Activated T-cell treated with anti-CD3 and anti-CD28 coated beads for 48 hours (primary cell): ENCODE measurements at regions not wholly inside any gene's neighbourhood (a gene's known extent, or its start where the extent isn't known, plus 50 kb on each side); places are given as distances from the start of the nearest gene placed in this dataset.

Source experiments
- DNase-seq: peaks from one replicate; pipeline ENCODE4 v3.0.0-alpha.2; 2020; ENCODE audit warnings: low read depth

- DNase-seq: no peak
Observed at GRCh38 chr16:8519179-8519578, 71.1 kb downstream of the TMEM114 start.

DNA sequence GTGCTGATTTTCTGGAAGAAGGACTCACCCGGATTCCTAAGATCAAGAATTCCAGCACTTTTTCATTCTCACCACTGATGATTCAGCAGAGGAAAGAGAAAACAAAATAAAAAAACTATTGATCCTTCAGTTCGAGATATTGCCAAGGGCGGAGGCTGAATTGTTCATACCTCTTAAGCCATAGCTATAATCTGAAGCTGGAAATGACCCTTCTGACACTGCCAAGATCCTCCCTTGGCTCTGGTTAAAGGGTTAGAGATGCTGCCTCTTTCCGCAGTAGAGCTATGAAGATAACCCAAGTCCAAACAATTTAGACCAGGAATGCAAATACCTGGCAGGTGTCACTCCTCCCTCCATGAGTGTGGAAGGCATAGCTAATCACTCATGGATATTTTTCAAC, 73.0 kb downstream of the TMEM114 start:
- DNase-seq: no peak

DNA sequence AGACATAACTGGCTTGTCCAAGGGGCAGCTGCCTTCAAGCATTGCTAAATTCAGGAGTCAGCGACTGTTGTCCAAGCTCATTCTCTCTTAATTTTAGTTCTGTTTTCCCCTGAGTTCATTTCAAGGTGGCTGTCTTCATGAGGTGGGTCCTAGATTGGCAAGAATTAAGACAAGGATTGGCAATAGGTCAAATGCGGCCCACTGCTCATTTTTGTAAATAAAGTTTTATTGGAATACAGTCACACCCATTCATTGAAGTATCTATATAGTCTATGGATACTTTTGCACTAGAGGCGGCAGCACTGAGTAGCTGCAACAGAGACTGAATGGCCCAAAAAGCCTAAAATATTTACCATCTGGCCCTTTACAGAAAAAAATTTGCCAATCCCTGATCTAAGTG, 73.8 kb downstream of the TMEM114 start:
- no peak for DNase-seq

DNA sequence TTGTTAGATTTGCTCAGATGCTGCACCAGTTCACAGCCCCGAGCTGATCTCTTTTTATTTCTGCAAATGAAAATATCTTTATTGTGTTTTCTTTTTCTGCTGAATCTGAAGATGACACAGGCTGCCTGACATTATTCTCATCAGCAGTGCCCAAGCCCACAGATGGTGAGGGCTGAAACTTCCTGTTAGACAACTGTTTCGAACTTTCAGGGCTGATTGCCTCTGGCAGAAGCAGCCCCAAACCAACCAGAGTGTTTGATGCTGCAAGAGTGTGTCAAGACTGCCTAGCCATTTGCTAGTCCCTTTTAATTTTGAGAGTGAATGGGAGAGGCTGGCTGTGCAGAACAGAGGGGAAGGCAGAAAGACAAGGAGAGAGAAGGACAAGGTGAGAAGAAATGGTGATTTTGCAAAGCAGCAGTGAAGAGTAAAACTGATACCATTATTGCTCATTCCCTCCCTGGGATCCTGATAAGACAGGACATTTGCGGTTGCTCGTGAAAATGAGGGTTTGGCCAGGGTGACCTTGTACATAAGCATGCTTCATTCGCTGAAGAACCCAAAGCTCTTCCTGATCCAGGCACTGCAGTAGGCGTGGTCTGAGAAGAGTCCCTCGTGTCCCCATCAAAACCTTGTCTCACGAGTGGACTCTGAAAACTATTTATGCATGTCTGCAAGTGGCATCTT, 77.2 kb downstream of the TMEM114 start:
- DNase-seq: no peak

GRCh38 chr16:8511464-8511863, 78.8 kb downstream of the TMEM114 start:
- DNase-seq: no peak

DNA sequence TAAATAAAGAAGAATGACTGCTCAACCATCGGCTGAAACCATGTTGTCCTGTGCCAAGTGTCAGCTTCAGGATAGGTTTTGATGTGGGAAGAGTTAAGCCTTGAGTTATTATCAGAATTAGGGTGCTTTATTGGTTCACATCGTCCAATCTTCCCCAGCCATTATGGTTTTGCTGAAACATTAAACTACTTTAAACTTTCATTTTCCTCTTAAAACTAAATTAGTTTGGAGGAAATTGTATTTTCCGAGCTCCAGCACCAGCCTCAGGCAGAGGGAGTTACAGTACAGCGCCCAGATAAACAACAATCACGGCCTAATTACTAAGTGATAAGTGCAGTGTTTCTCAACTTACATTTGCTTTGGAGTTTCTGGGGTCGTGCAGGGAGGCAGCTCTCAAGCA, 80.2 kb downstream of the TMEM114 start:
- DNase-seq: no peak

GRCh38 chr16:8505327-8505991, 84.9 kb downstream of the TMEM114 start:
- DNase-seq: no peak

DNA sequence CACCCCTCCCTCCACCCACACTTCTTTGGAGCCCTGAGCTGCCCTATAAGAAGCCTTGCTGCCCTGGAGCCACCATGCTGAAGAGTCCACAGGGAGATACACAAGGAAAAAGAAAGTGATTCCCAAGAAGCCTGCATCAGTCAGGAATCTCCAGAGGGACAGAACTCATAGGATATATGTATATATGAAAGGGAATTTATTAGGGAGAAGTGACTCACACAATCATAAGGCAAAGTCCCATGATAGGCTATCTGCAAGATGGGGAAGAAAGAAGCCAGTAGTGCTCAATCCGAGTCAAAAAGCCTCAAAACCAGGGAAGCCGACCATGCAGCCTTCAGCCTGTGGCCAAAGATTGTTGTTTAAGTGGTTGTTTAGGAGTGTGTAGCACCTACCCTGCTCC, 87.9 kb downstream of the TMEM114 start:
- DNase-seq: no peak

- no peak for DNase-seq
Observed at GRCh38 chr16:8500351-8500750, 90.0 kb downstream of the TMEM114 start.

GRCh38 chr16:8496364-8496763, 93.9 kb downstream of the TMEM114 start:
- no peak for DNase-seq

GRCh38 chr16:8493972-8494371, 96.3 kb downstream of the TMEM114 start:
- DNase-seq: no peak

GRCh38 chr16:8492690-8493089, 97.6 kb downstream of the TMEM114 start:
- no peak for DNase-seq

- DNase-seq: no peak
Observed at GRCh38 chr16:8489580-8489979, 100.7 kb downstream of the TMEM114 start.

DNA sequence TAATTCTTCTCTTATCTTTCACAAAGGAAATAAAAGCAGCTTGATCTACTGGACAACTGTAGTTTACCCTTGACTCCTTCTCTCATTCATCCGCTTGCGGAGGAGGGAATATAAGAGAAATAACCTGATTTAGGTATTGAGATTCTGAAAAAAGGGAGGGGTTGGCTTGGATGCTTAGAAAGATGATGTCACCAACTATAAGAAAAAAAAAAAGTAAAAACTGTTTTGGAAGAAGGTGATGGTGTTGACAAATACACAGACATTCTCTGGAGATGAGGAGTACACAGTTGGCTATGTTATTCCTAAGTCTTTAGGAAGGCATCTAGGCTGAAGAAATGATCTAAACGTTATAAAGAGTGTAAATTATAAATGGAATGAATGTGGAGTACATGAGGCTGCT, 103.3 kb downstream of the TMEM114 start:
- no peak for DNase-seq

DNA sequence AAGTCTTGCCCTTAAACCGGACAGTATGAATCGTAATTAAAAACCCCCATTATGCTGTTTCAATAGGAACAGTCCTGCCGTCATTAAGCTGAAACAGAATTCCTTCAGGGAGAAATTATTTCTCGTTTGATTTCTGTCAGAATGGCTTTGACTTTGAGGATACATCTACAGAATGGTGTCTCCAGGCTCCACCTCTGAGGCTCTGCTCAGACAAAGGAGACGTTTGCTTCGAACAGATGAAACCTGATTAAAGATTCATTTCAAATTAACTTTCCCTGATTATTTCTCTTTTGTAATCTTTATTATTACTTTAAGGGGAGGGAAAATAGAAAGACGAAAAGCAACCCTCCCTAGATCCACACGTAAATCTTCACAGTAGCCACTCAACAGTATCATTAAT, 106.9 kb downstream of the TMEM114 start:
- DNase-seq: no peak

DNA sequence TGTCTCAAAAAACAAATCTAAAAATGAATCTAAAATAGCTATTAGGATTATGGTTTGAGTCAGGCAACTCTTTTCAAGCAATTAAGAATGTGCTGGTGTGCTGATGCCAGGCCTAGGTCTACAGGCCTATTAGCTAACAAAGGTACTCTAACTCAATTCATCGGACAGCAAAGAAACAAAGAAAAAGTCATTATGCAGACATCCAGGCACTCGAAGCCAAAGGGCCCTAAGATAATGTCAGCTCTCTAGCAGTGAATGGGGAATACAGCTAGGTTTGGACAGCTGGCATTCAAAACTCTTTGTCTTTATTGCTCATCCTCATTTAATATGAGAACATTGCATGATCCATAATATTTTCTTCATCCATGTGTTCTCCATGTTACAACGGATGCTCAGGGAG, 108.5 kb downstream of the TMEM114 start:
- no peak for DNase-seq

- no peak for DNase-seq
Observed at GRCh38 chr16:8476824-8477223, 113.5 kb downstream of the TMEM114 start.

GRCh38 chr16:8474587-8474986, 115.7 kb downstream of the TMEM114 start:
- no peak for DNase-seq

DNA sequence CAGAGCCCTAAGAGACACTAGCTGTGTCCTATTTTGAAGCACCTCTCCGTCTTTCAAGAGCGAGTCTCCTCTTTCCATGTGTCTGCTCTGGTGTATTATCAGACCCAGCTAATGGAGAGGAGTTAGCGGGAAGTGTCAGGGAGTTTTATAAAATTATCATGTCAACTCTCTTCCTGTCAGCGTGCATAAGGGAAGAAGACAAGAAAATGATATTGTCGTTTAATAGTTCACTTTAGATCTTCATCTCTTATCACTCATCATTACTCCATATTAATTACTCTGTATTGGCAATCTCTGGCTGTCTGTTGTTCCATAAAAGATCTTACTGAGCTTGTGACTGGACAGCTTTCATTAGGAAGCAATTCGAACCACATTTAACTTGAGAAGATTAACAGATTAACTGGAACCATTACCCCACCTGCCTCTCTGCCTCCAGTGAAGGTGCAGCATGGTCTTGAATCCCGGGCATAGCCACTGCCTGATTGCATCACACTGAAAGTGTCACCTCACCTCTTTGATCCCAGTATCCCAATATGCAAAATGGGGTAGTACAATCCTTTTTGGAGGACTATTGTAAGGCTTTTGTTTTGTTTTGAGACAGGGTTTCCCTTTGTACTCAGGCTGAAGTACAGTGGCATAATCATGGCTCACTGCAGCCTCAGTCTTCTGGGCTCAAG, 121.1 kb downstream of the TMEM114 start:
- DNase-seq: no peak

GRCh38 chr16:8464979-8465378, 125.3 kb downstream of the TMEM114 start:
- no peak for DNase-seq

GRCh38 chr16:8459085-8459733, 131.1 kb downstream of the TMEM114 start:
- DNase-seq: no peak

GRCh38 chr16:8458481-8459046, 131.7 kb downstream of the TMEM114 start:
- no peak for DNase-seq

DNA sequence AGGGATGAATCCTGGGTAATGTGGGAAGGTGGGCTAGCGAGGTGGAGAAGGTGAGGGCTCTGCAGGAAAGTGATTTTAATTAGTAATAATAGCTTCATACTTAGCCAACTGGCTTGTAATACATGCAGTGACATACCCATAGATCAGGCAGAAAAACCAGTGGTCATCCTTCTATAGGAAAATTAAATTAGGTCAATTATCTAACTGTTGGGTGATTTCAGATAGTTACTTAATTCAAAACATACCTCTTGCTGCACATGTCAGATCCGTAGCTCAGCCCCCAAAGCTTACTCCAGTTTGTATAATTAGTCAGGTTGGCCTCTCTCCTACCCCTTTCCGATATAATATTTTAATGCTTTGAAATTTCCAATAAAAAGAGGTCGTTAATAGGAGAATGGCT, 137.0 kb downstream of the TMEM114 start:
- no peak for DNase-seq
